Esophagus squamous epithelium (tissue), 5 donors: ENCODE measurements at regions not wholly inside any gene's neighbourhood (a gene's known extent, or its start where the extent isn't known, plus 50 kb on each side); places are given as distances from the start of the nearest gene placed in this dataset.
"Not testable (repeated sequence)": the region's sequence is repeated elsewhere in the genome, so short reads cannot be mapped to it uniquely, and the experiment has no call there.

Experiments
- DNase-seq: peaks from one replicate; lab custom pipeline; 2025; lab: John Stamatoyannopoulos, UW
- H3K27ac ChIP-seq, 4 donors: fragments of 200-600 bp; sonication (generic); one replicate each; pipeline ENCODE4 v1.5.1; 2016 to 2019; ENCODE audit warnings: mild to moderate bottlenecking in 1 of 4
- H3K27me3 ChIP-seq, 4 donors: fragments of 200-600 bp; sonication (generic); 1 replicate in 3 of 4; 2 replicates in 1 of 4; pipeline versions ENCODE4 v1.5.1 to v1.6.0; 2017 to 2021; ENCODE audit warnings: antibody characterized with exemption in 1 of 4
- H3K36me3 ChIP-seq, 3 donors: fragments of 200-600 bp; sonication (generic); one replicate each; pipeline ENCODE4 v1.5.1; 2016 to 2019
- H3K4me1 ChIP-seq, 3 donors: fragments of 200-600 bp; sonication (generic); one replicate each; pipeline ENCODE4 v1.5.1; 2017 to 2019
- H3K4me3 ChIP-seq, 4 donors: fragments of 200-600 bp; sonication (generic); 1 replicate in 3 of 4; 2 replicates in 1 of 4; pipeline ENCODE4 v1.5.1; 2016 to 2019; ENCODE audit warnings: mild to moderate bottlenecking in 2 of 4, moderate library complexity in 1 of 4
- H3K9me3 ChIP-seq, 3 donors: fragments of 200-600 bp; sonication (generic); one replicate each; pipeline ENCODE4 v1.5.1; 2016 to 2019
- CTCF ChIP-seq, 6 experiments: fragments of 450-650 bp in 4 of 6; fragments of 200-600 bp in 2 of 6; sonication (generic) in 2 of 6; IDR thresholded peaks; one replicate each; pipeline ENCODE4 v1.5.1; 2016 to 2019; ENCODE audit warnings: antibody characterized with exemption in 6 of 6, mild to moderate bottlenecking in 4 of 6, moderate library complexity in 4 of 6
- POLR2A ChIP-seq, 4 donors: fragments of 450-650 bp; IDR thresholded peaks; one replicate each; pipeline ENCODE4 v1.6.1; 2017; ENCODE audit warnings: antibody characterized with exemption in 4 of 4, mild to moderate bottlenecking in 4 of 4, moderate library complexity in 3 of 4
- WGBS, 2 donors: methylation state at CpG; one replicate each; pipeline ENCODE4 v1.1.5; 2018; 5-methylcytosine and 5-hydroxymethylcytosine counted together
- intact Hi-C: fragments of 100-400 bp; cut with DNase I; formaldehyde crosslinking; loops from one replicate; pipeline ENCODE4 v1.15.0; 2022
- donor health status: DM: yes; HTN: yes; CAD: no.

DNA sequence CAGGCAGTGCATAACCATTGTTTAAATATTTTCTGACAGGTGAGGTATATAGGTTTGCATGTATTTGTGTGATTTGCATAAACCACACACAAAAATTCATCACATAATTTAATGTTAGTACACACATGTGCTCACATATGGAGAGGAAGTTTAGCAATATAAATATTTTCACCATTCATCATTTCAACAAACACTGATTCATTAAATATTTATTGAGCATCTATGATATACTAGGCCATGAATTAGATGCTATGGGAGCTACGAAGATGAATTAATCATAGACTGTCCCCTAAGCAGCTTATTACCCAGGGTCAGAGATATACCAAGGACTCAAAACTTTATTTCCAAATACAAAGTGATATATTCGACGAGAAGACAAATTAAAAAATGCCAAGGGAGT lies 311.6 kb upstream of the PIK3C3 start:
- 69 to 78% methylated on average over 3 of the region's 3 CpGs for WGBS, 2 donors
- TF ChIP-seq POLR2A (IDR thresholded peaks at IDR 0.05) (no peak), CTCF (IDR thresholded peaks at IDR 0.05) (no peak)
- no peak for DNase-seq
- no peak overlapping the region for H3K27ac ChIP-seq
- H3K4me3 ChIP-seq, result no peak overlapping the region
- no peaks in the 10 kb centered on the region for H3K4me1 ChIP-seq
- no peaks in the 10 kb centered on the region for H3K27me3 ChIP-seq
- intact Hi-C loops, result no loop called here
- H3K36me3 ChIP-seq, result no peaks in the 10 kb centered on the region
- H3K9me3 ChIP-seq, result no peaks in the 10 kb centered on the region

DNA sequence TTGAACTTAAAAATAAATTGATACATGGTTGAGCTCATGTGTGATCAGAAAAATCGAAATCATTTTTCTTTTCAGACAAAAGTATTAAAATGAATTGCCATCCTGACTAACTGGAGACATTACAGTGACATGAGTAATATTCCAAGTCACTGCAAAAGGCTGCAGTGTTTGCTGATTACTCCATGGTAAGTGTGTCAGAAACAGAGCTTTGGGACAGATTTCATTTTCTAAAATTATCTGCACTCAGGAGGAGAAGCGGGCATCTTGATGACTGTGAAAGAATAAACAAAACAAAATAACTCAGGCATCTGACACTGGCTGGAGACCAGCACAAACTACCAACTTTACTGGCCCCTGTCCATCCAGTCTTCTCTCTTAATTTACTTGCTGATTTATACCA lies 312.3 kb upstream of the PIK3C3 start:
- intact Hi-C loops, result no loop called here
- no peaks in the 10 kb centered on the region for H3K36me3 ChIP-seq
- WGBS, 2 donors, result 41 to 45% methylated on average over 2 of the region's 2 CpGs
- no peak overlapping the region for H3K27ac ChIP-seq
- TF ChIP-seq CTCF (IDR thresholded peaks at IDR 0.05) (no peak), POLR2A (IDR thresholded peaks at IDR 0.05) (no peak)
- H3K4me1 ChIP-seq, result no peaks in the 10 kb centered on the region
- DNase-seq, result no peak
- H3K4me3 ChIP-seq, result no peak overlapping the region
- H3K9me3 ChIP-seq, result no peaks in the 10 kb centered on the region
- no peaks in the 10 kb centered on the region for H3K27me3 ChIP-seq

DNA sequence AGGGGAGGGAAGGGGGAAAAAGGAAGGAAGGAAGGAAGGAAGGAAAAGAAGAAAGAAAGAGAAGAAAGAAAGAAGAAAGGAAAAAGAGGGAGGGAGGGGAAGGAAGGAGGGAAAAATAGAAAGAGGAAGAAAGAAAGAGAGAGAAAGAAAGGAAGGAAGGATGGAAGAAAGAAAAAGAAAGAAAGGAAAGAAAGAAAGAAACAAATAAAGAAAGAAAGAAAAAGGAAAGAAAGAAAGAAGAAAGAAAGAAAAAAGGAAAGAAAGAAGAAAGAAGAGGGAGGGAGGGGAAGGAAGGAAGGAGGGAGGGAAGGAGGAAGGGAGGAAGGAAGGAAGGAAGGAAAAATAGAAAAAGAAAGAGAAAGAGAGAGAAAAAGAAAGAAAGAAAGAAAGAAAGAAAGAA lies 315.8 kb upstream of the PIK3C3 start:
- H3K27ac ChIP-seq, result no peak overlapping the region
- no peak overlapping the region for H3K4me3 ChIP-seq
- TF ChIP-seq CTCF (IDR thresholded peaks at IDR 0.05), result no peak
- no peak for TF ChIP-seq POLR2A (IDR thresholded peaks at IDR 0.05)
- DNase-seq, result no peak
- intact Hi-C loops, result no loop called here
- no peaks in the 10 kb centered on the region for H3K9me3 ChIP-seq
- H3K4me1 ChIP-seq, result no peaks in the 10 kb centered on the region
- H3K27me3 ChIP-seq, result no peaks in the 10 kb centered on the region
- no peaks in the 10 kb centered on the region for H3K36me3 ChIP-seq

DNA sequence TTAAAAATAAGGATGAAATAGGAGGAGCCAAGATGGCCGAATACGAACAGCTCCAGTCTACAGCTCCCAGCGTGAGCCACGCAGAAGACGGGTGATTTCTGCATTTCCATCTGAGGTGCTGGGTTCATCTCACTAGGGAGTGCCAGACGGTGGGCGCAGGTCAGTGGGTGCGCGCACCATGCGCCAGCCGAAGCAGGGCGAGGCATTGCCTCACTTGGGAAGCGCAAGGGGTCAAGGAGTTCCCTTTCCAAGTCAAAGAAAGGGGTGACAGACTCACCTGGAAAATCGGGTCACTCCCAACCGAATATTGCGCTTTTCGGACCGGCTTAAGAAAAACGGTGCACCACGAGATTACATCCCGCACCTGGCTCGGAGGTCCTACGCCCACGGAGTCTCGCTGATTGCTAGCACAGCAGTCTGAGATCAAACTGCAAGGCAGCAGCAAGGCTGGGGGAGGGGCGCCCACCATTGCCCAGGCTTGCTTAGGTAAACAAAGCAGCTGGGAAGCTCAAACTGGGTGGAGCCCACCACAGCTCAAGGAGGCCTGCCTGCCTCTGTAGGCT lies 323.2 kb upstream of the PIK3C3 start:
- H3K36me3 ChIP-seq, H3K27ac ChIP-seq, H3K4me1 ChIP-seq, H3K27me3 ChIP-seq, intact Hi-C loops, H3K9me3 ChIP-seq, DNase-seq: not testable (repeated sequence)
- peak overlapping the region in 1 of 4 donors; percentile 25 for H3K4me3 ChIP-seq
- WGBS, 2 donors, result 80 to 91% methylated on average over 5 to 15 of the region's 26 CpGs

DNA sequence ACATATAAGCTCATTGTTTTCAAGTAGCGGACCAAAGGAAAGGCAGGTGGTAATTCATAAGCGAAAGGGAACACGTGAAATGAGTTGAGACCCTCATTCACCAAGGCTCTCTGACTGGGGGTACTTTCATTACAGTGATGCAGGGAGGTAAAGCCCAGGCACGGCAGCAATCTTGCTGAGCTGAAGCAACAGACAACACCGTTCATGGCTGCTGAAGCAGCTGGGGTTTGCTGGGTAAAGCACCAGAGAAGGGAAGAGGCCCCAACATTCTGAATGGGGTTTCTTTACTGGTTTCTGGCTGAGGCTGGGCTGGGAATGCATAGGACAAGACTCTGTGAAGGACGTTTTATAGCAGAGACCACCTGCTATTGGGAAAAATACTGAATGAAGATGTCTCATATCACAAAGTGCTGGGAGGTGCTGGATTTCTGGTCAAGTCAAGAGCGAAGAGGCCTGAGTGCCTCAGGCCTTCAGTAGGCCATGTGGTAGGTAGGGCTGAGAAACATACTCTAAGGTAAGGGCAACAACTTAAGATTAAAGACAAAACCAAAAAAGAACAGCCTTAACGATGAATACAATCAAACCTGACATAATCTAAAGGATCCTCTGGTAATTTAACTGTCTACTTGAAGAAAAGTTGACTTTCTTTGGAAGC lies 324.7 kb upstream of the PIK3C3 start:
- Histone ChIP-seq H3K4me1 (no peaks in the 10 kb centered on the region), H3K27me3 (no peaks in the 10 kb centered on the region), H3K4me3 (no peak overlapping the region), H3K27ac (no peak overlapping the region), H3K36me3 (no peaks in the 10 kb centered on the region), H3K9me3 (no peaks in the 10 kb centered on the region)
- 70 to 81% methylated on average over 6 to 8 of the region's 8 CpGs for WGBS, 2 donors
- DNase-seq, result no peak
- intact Hi-C loops, result no loop called here
- TF ChIP-seq POLR2A (IDR thresholded peaks at IDR 0.05) (no peak), CTCF (IDR thresholded peaks at IDR 0.05) (no peak)
